CD4-positive, alpha-beta memory T cell (primary cell): ENCODE measurements at regions not wholly inside any gene's neighbourhood (a gene's known extent, or its start where the extent isn't known, plus 50 kb on each side); places are given as distances from the start of the nearest gene placed in this dataset.
A peak's percentile ranks its signal among the peaks of the same experiment; 100 is the strongest.

Experiments
- CTCF ChIA-PET: fragments of 350-600 bp; sonication (Branson Sonifier 250); formaldehyde crosslinking; loops from one replicate; lab custom pipeline; 2021; ENCODE audit warnings: inconsistent platforms; ENCODE audit not compliant: partially characterized antibody; lab: Charles Lee
- POLR2A ChIA-PET: fragments of 350-600 bp; sonication (Branson Sonifier 250); formaldehyde crosslinking; loops from one replicate; lab custom pipeline; 2021; ENCODE audit not compliant: partially characterized antibody; lab: Charles Lee
- DNase-seq, 5 donors: peaks; one replicate each; pipeline versions ENCODE4 v3.0.0 to v3.0.0-alpha.2; 2020 to 2022; ENCODE audit warnings: mixed read lengths in 1 of 5
- H3K27ac ChIP-seq: one replicate; pipeline ENCODE4 v1.7.0; 2013; ENCODE audit warnings: low read depth, low read length
- H3K27me3 ChIP-seq: 2 replicates; pipeline ENCODE4 v1.7.0; 2013; ENCODE audit warnings: mild to moderate bottlenecking, low read length, moderate library complexity; ENCODE audit not compliant: insufficient read depth
- H3K36me3 ChIP-seq: 2 replicates; pipeline ENCODE4 v1.7.0; 2013; ENCODE audit warnings: mild to moderate bottlenecking, low read length, moderate library complexity; ENCODE audit not compliant: insufficient read depth
- H3K4me1 ChIP-seq: 2 replicates; pipeline ENCODE4 v1.7.0; 2013; ENCODE audit warnings: mild to moderate bottlenecking, low read length, moderate library complexity; ENCODE audit not compliant: insufficient read depth
- H3K4me3 ChIP-seq, 2 donors: one replicate each; pipeline ENCODE4 v1.7.0; 2013; ENCODE audit warnings: low read length in 2 of 2, mild to moderate bottlenecking in 1 of 2
- H3K9me3 ChIP-seq, 2 donors: one replicate each; pipeline ENCODE4 v1.7.0; 2013; ENCODE audit warnings: low read length in 2 of 2, control low read depth in 1 of 2; ENCODE audit not compliant: control insufficient read depth in 1 of 2
- H3K27ac Mint-ChIP-seq, 7 donors: one replicate each; pipeline ENCODE4 v1.8.0; 2020 to 2021; ENCODE audit warnings: mixed read lengths in 7 of 7, mild to moderate bottlenecking in 6 of 7, inconsistent platforms in 3 of 7, moderate library complexity in 3 of 7
- H3K27me3 Mint-ChIP-seq, 2 donors: one replicate each; pipeline ENCODE4 v1.8.0; 2020 to 2021; ENCODE audit warnings: mixed read lengths in 2 of 2
- H3K36me3 Mint-ChIP-seq, 2 donors: one replicate each; pipeline ENCODE4 v1.8.0; 2020 to 2021; ENCODE audit warnings: mixed read lengths in 2 of 2, inconsistent platforms in 1 of 2, mild to moderate bottlenecking in 1 of 2
- H3K4me1 Mint-ChIP-seq, 4 donors: one replicate each; pipeline ENCODE4 v1.8.0; 2020 to 2021; ENCODE audit warnings: mixed read lengths in 4 of 4, mild to moderate bottlenecking in 1 of 4
- H3K4me3 Mint-ChIP-seq, 8 donors: one replicate each; pipeline ENCODE4 v1.8.0; 2020 to 2021; ENCODE audit warnings: mixed read lengths in 8 of 8, mild to moderate bottlenecking in 7 of 8, moderate library complexity in 6 of 8, inconsistent platforms in 3 of 8
- H3K9me3 Mint-ChIP-seq, 8 donors: one replicate each; pipeline ENCODE4 v1.8.0; 2020 to 2021; ENCODE audit warnings: mixed read lengths in 8 of 8, mild to moderate bottlenecking in 5 of 8, inconsistent platforms in 3 of 8, moderate library complexity in 1 of 8
- intact Hi-C: fragments of 100-400 bp; cut with micrococcal nuclease; formaldehyde crosslinking; loops from one replicate; pipeline ENCODE4 v1.15.1; 2023

DNA sequence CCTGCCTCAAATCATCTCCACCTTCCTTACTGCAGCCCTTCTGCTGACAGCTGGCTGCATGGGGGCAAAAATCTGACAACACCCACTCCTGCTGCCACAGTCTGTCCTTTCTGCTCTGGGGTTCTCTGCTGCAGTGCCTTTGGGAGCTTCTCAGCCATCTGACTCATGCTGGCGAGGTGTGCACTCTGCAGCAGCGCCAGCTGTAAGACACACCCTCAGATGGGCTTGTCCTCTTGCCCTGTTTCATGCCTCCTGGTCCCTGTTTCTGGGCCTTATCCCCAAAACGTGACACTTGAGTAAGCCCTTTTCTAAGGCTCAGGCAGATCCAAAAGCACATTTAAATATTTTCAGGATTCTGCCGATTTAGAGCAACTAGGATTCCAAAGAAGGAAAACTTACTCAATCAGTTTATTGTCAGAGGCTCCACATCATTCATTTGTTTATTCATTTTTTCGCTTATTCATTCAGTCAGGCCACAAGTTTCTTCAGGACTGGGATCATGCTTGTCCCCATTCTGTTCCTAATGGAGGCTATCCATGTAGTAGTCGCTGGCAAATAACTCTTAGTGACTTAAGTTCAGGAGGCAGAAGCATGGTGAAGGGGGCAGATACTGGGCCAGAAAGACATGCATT, 60.2 kb downstream of the SMIM38 start:
- ChIA-PET POLR2A (no interaction called here), CTCF (no interaction called here)
- no peak overlapping the region for H3K27ac ChIP-seq
- no peak for DNase-seq
- no peaks in the 10 kb centered on the region for H3K36me3 Mint-ChIP-seq
- peaks cover 5 to 11% of the 10 kb centered on the region in 2 donors for H3K27me3 Mint-ChIP-seq
- H3K9me3 Mint-ChIP-seq = peaks cover 0 to 4% (median 0%) of the 10 kb centered on the region in 8 donors
- H3K36me3 ChIP-seq = no peaks in the 10 kb centered on the region
- no peaks in the 10 kb centered on the region for H3K9me3 ChIP-seq
- H3K4me1 Mint-ChIP-seq = peaks cover 0 to 7% (median 2%) of the 10 kb centered on the region in 4 donors
- H3K27ac Mint-ChIP-seq = peak overlapping the region in 1 of 7 donors; percentile 5
- H3K27me3 ChIP-seq = no peaks in the 10 kb centered on the region
- intact Hi-C loops = no loop called here
- no peaks in the 10 kb centered on the region for H3K4me1 ChIP-seq
- H3K4me3 Mint-ChIP-seq = no peak overlapping the region
- no peak overlapping the region for H3K4me3 ChIP-seq

- peaks cover 0 to 4% (median 0%) of the 10 kb centered on the region in 8 donors for H3K9me3 Mint-ChIP-seq
- intact Hi-C loops = no loop called here
- H3K4me1 Mint-ChIP-seq = peaks cover 0 to 7% (median 2%) of the 10 kb centered on the region in 4 donors
- no peaks in the 10 kb centered on the region for H3K36me3 ChIP-seq
- H3K9me3 ChIP-seq = no peaks in the 10 kb centered on the region
- peaks cover 5 to 8% of the 10 kb centered on the region in 2 donors for H3K27me3 Mint-ChIP-seq
- H3K4me1 ChIP-seq = no peaks in the 10 kb centered on the region
- no peak overlapping the region for H3K4me3 ChIP-seq
- H3K36me3 Mint-ChIP-seq = no peaks in the 10 kb centered on the region
- ChIA-PET CTCF (interaction anchor here (0.6 kb wide), 1 partner anchor 485 kb away, joined by 3 read pairs; no protein-coding TSS in a partner anchor), POLR2A (no interaction called here)
- no peak overlapping the region for H3K4me3 Mint-ChIP-seq
- H3K27ac ChIP-seq = no peak overlapping the region
- no peak for DNase-seq
- H3K27me3 ChIP-seq = no peaks in the 10 kb centered on the region
- no peak overlapping the region for H3K27ac Mint-ChIP-seq
These were observed 60.9 kb downstream of the SMIM38 start for GRCh38 chr11:69216647-69217051.

DNA sequence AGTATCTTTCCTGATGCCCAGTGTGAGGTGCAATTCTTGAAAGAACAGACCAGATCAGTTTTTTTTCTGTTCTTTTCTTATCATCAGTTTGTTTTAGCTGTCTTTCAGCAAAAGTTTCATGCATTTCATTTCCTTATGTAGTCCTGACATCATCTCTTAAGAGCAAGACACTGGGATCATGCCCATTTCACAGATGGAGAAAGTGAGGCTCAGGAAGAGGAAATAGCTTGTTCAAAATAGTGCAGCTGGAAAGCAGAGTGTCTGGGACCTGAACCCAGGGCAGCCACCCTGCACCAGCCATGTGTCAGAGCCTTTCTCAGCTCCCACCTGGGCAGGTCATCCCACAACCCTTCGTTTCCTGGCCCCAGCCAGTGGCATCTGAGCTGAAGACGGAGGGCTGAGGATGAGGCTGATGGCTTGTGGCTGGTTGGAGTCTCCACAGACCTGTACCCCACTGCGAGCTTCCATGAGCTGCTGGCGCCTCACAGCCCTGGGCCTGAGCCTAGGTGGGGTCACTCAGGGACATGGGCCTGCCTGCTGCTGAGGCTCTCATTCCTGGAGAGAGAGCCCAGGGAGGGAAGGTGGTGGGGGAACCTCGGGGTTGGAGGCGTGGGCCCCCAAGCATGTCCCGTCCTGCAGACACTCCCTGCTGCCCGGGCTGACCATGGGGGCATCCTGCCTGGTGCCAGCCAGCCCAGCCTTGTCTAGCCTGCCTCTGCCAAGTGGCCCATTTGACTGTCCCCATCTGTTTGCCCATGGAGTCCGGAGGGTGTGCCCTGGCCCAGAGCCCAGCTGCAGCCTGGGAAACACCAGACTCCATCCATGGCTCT, 61.8 kb downstream of the SMIM38 start:
- H3K4me3 Mint-ChIP-seq = no peak overlapping the region
- H3K36me3 Mint-ChIP-seq = no peaks in the 10 kb centered on the region
- H3K9me3 Mint-ChIP-seq = peaks cover 0 to 4% (median 0%) of the 10 kb centered on the region in 8 donors
- Histone ChIP-seq H3K36me3 (no peaks in the 10 kb centered on the region), H3K4me1 (no peaks in the 10 kb centered on the region), H3K9me3 (no peaks in the 10 kb centered on the region), H3K27ac (no peak overlapping the region), H3K4me3 (no peak overlapping the region), H3K27me3 (no peaks in the 10 kb centered on the region)
- peaks cover 0 to 7% (median 2%) of the 10 kb centered on the region in 4 donors for H3K4me1 Mint-ChIP-seq
- DNase-seq = no peak
- no peak overlapping the region for H3K27ac Mint-ChIP-seq
- ChIA-PET CTCF (interaction anchor here (0.6 kb wide), 1 partner anchor 484 kb away, joined by 3 read pairs; no protein-coding TSS in a partner anchor), POLR2A (no interaction called here)
- H3K27me3 Mint-ChIP-seq = peaks cover 2 to 3% of the 10 kb centered on the region in 2 donors
- intact Hi-C loops = no loop called here

DNA sequence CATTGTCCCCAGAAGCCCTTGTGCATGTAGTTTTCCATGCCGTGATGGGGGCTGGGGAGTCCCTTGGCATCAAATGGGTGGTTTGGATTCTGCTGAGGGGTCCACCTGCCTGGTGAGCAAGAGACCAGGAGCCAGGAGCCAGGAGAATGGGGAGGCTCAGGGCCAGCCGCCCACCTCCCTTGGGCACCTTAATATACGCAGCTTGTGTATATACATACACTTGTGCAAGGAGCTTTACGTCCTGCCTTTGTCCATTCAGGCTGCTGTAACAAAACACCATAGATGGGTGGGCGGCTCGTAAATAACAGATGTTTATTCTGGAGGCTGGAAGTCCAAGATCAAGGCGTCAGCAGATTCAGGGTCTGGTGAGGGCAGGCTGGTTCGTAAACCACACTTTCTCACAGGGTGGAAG, 62.5 kb downstream of the SMIM38 start:
- no peaks in the 10 kb centered on the region for H3K27me3 ChIP-seq
- intact Hi-C loops = no loop called here
- Mint-ChIP-seq H3K27me3 (peaks cover 0 to 3% of the 10 kb centered on the region in 2 donors), H3K4me3 (no peak overlapping the region), H3K9me3 (peaks cover 0 to 4% (median 0%) of the 10 kb centered on the region in 8 donors), H3K4me1 (peaks cover 0 to 6% (median 2%) of the 10 kb centered on the region in 4 donors), H3K36me3 (no peaks in the 10 kb centered on the region), H3K27ac (no peak overlapping the region)
- no peak overlapping the region for H3K27ac ChIP-seq
- ChIA-PET POLR2A (no interaction called here), CTCF (no interaction called here)
- DNase-seq = no peak
- no peaks in the 10 kb centered on the region for H3K9me3 ChIP-seq
- H3K4me3 ChIP-seq = no peak overlapping the region
- no peaks in the 10 kb centered on the region for H3K4me1 ChIP-seq
- no peaks in the 10 kb centered on the region for H3K36me3 ChIP-seq

DNA sequence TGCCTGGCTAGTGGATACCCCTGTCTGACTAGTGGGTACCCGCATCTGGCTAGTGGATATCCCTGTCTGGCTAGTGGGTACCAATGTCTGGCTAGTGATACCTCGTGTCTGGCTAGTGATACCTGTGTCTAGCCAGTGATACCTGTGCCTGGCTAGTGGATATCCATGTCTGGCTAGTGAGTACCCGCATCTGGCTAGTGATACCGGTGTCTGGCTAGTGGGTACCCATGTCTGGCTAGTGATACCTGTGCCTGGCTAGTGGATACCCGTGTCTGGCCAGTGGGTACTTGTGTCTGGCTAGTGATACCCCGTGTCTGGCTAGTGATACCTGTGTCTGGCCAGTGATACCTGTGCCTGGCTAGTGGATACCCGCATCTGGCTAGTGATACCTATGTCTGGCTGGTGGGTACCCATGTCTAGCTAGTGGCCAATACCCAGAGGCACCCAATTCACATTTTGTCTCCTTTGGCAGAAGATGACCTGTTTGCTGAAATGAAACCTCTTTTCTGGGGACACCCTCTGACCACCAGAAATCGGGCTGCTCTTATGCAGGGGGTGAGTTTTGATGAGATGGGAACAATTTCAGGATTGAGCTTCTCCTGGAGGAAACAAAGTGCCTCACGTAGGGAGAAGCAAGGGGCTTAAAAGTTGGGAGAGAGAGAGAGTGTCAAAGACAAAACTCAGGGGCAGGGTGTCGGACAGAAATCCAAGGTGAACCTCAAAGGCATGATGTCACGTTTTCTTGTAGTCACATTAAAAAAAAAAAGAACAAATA, 63.4 kb downstream of the SMIM38 start:
- H3K9me3 Mint-ChIP-seq = peaks cover 0 to 4% (median 0%) of the 10 kb centered on the region in 8 donors
- H3K36me3 Mint-ChIP-seq = no peaks in the 10 kb centered on the region
- peaks cover 0 to 3% of the 10 kb centered on the region in 2 donors for H3K27me3 Mint-ChIP-seq
- ChIA-PET CTCF (no interaction called here), POLR2A (no interaction called here)
- no peaks in the 10 kb centered on the region for H3K9me3 ChIP-seq
- no peaks in the 10 kb centered on the region for H3K36me3 ChIP-seq
- no peaks in the 10 kb centered on the region for H3K27me3 ChIP-seq
- no peak for DNase-seq
- no peaks in the 10 kb centered on the region for H3K4me1 ChIP-seq
- no peaks in the 10 kb centered on the region for H3K4me1 Mint-ChIP-seq
- no peak overlapping the region for H3K27ac ChIP-seq
- H3K4me3 ChIP-seq = no peak overlapping the region
- intact Hi-C loops = no loop called here
- no peak overlapping the region for H3K4me3 Mint-ChIP-seq
- H3K27ac Mint-ChIP-seq = no peak overlapping the region

DNA sequence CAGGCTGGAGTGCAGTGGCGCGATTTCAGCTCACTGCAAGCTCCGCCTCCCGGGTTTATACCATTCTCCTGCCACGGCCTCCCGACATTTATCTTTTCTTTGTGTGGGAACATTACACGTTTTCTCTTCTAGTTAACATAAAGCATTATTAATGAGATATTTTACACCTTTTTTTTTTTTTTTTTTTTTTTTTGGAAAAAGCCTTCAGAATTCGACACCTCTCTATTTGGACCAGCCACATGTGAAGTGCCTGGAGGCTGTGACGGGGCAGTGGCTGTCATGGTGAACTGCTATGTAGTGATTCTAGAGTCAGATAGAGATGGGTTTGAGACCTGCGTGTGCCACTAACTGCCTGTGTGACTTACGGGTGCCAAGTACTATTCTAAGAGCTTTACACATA, 64.3 kb downstream of the SMIM38 start:
- ChIA-PET CTCF (no interaction called here), POLR2A (no interaction called here)
- no peak overlapping the region for H3K27ac Mint-ChIP-seq
- no peaks in the 10 kb centered on the region for H3K36me3 Mint-ChIP-seq
- peaks cover 0 to 5% of the 10 kb centered on the region in 2 donors for H3K27me3 Mint-ChIP-seq
- H3K9me3 Mint-ChIP-seq = peaks cover 0 to 6% (median 0%) of the 10 kb centered on the region in 8 donors
- no peaks in the 10 kb centered on the region for H3K4me1 Mint-ChIP-seq
- H3K27ac ChIP-seq = no peak overlapping the region
- H3K4me3 Mint-ChIP-seq = no peak overlapping the region
- no peak for DNase-seq
- no peak overlapping the region for H3K4me3 ChIP-seq
- H3K36me3 ChIP-seq = no peaks in the 10 kb centered on the region
- no peaks in the 10 kb centered on the region for H3K4me1 ChIP-seq
- intact Hi-C loops = no loop called here
- no peaks in the 10 kb centered on the region for H3K27me3 ChIP-seq
- H3K9me3 ChIP-seq = no peaks in the 10 kb centered on the region

DNA sequence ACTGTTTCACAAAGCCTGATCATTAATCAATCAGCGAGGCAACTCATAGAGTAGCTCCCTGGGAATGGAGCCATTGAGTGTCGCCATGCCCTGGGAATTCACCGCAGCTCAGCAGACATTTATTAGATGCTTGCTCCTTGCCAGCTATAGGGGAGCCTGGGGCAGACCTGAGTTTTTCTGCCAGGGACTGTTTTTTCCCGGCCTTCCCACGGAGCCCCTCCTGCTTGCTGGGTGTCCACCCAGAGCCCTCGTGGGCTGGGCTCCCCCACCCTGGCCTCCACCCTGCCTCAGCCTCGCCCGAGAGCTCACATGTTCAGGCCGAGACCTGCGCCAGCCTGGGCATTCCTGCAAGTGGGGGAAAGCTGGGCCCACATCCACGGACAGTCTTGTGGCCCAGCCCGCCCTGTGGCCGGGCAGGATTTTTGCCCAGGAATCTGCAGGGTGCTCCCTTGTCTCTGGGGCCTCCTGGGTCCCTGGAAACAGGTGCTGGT, 64.9 kb downstream of the SMIM38 start:
- no peaks in the 10 kb centered on the region for H3K36me3 Mint-ChIP-seq
- Histone ChIP-seq H3K27me3 (no peaks in the 10 kb centered on the region), H3K4me1 (no peaks in the 10 kb centered on the region), H3K27ac (no peak overlapping the region), H3K4me3 (no peak overlapping the region), H3K36me3 (no peaks in the 10 kb centered on the region), H3K9me3 (no peaks in the 10 kb centered on the region)
- intact Hi-C loops = no loop called here
- H3K27ac Mint-ChIP-seq = no peak overlapping the region
- H3K4me3 Mint-ChIP-seq = no peak overlapping the region
- POLR2A ChIA-PET = no interaction called here
- H3K4me1 Mint-ChIP-seq = no peaks in the 10 kb centered on the region
- CTCF ChIA-PET = no interaction called here
- DNase-seq = no peak
- peaks cover 4 to 5% of the 10 kb centered on the region in 2 donors for H3K27me3 Mint-ChIP-seq
- peaks cover 0 to 5% (median 0%) of the 10 kb centered on the region in 8 donors for H3K9me3 Mint-ChIP-seq
